ENCODE measurements at regions not wholly inside any gene's neighbourhood (a gene's known extent, or its start where the extent isn't known, plus 50 kb on each side); places are given as distances from the start of the nearest gene placed in this dataset.

- TF ChIP-seq EZH2 (IDR thresholded peaks at IDR 0.05; ENCODE audit: low read length, unreplicated experiment) (no peak), CTCF (conservative IDR thresholded peaks at IDR 0.05; ENCODE audit: low read depth, low read length) (no peak)
Observed at GRCh38 chr7:27349621-27350020, 107.0 kb downstream of the EVX1 start.
